ENCODE measurements at regions not wholly inside any gene's neighbourhood (a gene's known extent, or its start where the extent isn't known, plus 50 kb on each side); places are given as distances from the start of the nearest gene placed in this dataset.
"Not testable (repeated sequence)": the region's sequence is repeated elsewhere in the genome, so short reads cannot be mapped to it uniquely, and the experiment has no call there.

DNA sequence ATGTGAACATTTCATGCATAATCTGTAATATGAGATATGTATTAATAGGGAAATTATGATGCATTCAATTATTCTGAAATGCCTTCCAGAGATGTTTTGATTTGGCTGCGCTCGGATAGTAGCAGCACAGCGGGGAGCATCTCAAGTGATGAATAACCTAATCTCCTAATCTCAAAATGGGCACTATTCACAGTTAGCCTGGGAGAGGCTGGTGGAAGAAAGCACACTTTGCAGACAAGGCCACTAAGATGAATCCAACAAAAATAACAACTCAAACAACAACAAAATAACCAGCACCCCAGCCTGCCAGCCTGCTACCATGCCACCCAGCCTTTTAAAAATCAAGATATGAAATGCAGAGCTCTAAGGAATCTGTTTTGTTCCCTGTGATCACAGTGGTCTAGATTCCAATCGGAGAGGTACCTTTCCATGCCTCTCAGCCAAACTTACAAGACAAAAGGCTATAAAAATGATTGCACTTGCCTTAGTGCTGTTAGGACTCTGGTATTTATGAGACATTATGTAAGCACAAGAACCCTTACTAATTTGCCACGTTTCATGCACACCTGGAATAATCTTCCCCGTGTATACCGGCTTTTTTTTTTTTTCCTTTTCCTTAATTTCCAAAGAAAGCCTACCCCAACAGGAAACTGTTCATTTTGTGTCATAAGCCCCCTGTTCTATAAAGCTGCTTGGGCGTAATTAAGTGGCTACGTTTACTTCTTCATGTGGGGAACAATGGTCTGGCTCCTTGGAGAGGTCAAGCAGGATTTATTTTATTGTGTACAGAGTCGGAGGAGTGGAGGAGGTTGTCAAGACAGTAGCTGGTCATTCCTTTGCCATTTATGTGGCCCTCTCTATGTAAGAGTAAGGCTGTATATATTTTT is 526.9 kb upstream of the FANCL start:
- DNase-seq (ENCODE audit: low read depth): no peak

DNA sequence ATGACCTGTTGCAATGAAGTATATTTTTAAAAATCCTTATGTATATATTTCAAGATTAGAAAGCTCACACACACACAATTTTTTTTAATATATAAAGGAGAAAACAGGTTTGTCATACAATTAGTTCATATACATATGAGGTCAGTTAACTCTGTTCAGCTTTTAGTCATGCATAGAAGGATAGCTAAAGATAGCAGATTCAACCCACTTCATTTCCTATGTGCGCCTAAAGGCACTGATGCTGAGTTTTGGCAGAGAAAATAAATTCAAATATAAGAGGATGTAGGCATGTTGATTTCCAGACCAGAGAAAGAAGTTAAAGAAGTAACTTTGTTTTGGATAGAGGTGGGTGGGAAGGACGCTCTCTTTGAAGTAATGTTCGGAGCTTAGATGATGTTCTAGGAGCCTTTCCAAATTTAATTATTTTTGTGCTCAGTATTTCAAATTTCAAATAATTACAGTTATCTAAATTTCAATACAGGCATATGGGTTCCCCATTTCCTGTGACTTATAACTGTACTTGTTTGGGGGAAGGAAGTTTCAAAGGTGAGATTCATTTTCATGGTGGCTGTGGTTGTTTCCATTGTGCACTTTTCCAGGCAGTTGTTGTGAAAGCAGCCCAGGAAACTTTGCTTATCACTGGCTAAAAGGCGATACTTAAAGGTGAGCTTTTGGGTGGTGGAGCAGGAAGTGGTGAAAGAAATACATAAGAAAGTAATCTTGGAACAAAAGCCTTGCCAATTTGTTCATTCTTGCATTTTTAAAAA is 523.4 kb upstream of the FANCL start:
- DNase-seq (ENCODE audit: low read depth): no peak

DNA sequence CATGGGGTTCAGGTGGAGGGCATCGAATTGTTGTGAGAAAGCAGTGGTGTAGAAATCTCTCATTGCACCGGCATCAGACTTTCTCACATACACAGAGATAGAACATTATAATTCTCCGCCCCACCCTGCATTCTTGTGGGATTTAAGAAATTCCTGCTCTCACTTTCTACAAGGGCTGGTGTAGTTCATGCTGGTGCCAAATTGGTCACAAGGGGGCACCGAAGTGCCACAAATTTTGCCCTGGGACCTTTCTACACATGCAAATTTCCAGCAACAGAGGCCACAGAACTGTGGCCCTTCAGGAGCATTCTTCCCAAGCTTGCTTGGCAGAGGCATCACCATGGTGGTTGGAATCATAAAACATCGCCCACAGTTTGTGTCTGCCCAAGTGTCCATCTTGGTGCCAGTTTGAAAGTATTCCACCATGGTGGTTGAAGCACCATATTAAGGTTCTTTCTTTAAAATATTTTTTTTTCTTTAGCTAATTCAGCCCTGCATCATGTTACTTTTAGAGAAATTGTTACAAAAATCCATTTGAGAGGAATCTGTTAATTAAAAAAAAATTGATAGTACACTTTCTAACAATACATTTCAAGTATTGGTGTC is 521.2 kb upstream of the FANCL start:
- DNase-seq (ENCODE audit: low read depth): peak; percentile 13

DNA sequence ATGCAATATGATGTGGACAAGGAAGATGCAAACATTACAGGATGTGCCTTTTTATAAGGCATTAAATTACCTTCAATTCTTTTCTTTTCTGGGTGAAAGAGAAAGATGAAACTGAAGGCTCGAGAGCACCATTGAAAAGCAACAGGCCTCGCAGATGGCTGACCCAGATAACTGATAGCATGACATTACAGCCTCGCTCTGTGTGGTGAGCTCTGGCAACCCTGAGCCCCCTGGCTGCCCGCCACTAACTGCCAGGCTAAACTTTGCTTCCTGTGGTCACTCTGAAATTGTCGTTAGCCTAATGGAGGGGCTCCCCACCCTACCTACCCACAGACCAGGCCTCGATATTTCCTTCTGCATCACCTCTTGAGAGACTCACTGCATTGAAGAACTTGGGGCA is 516.8 kb upstream of the FANCL start:
- DNase-seq (ENCODE audit: low read depth): no peak

DNA sequence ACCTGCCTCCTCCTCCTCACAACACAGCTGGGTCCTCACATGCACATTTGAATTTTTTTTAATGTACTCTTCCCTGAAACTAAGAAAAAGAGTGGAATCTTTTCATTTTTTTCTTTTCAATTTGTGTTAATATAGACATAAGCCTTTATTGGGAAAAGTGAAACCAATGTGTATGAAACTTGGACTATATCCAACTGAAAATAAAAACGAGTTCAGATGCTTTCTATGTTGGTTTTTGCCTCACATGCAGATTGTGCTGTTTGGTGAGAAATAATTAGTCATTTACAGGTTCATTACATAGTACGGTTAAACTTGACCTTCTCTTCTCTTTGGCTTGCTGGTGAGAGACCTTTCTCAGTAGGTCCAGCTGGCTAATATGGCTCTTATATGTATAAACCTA is 515.2 kb upstream of the FANCL start:
- DNase-seq (ENCODE audit: low read depth): no peak

DNA sequence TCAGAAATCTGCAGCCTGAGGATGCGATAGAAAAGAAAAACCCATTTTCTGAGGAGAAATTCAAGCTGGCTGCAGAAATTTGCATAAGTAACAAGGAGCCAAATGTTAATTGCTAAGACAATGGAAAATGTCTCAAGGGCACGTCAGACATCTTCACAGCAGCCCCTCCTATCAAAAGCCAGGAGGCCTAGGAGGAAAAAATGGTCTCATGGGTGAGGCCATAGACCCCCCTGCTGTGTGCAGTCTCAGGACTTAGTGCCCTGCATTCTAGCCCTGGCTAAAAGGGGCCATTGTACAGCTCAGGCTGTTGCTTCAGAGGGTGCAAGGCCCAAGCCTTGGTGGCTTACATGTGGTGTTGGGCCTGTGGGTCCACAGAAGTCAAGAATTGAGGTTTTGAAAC is 511.4 kb upstream of the FANCL start:
- not testable (repeated sequence) for DNase-seq (ENCODE audit: low read depth)

DNA sequence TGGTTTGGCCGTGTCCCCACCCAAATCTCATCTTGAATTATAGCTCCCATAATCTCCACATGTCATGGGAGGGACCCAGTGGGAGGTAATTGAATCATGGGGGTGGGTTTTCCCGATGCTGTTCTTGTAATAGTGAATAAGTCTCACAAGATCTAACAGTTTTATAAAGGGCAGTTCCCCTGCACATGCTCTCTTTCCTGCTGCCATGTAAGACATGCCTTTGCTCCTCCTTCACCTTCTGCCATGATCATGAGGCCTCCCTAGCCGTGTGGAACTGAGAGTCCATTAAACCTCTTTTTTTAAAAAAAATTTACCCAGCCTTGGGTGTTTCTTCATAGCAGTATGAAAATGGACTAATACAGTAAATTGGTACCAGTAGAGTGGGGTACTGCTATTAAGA is 510.6 kb upstream of the FANCL start:
- DNase-seq (ENCODE audit: low read depth): not testable (repeated sequence)

DNA sequence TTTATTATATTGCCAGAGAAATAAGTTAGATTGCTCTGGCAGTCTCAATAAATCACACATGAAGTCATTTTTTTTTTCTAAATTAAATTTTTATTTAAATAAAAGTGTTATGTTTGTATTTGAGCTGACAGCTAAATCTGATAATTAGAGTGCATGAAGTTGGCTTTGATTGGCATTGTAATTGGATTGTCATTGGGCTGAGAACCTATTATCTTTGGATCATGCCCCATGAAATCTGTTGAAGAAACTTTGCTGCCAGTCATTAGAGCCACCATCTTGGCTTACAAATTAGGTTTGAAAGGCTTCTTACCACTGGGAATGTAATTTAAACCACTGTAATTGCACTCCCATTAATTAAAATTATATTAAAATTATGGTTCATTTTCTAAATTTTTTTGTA is 507.9 kb upstream of the FANCL start:
- no peak for DNase-seq (ENCODE audit: low read depth)

DNA sequence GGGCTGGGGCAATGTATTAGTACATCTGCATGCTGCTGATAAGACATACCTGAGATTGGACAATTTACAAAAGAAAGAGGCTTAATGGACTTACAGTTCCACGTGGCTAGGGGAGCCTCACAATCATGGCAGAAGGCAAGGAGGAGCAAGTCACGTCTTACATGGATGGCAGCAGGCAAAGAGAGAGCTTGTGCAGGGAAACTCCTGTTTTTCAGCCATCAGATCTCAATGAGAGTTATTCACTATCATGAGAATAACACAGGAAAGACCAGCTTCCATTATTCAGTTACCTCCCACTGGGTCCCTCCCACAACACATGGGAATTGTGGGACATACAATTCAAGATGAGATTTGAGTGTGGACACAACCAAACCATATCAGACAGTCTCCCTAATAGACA is 504.2 kb upstream of the FANCL start:
- DNase-seq (ENCODE audit: low read depth): not testable (repeated sequence)

DNA sequence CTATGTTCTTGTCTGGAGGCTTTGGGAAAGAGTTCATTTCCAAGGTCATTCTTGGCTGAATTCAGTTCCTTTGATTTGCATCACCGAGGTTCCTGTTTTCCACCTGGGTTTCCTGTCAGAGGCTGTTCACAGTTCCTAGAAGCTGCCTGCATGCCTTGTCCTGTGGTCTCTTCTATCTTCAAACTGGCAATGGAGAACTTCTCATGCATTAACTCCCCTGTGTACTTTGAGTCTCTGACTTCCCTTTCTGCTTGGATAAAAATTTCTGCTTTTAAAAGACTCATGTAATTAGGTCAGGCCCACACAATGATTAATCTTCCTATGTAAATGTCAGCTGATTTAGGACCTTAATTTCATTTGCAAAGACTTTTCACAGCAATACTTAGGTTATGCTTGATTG is 499.3 kb upstream of the FANCL start:
- DNase-seq (ENCODE audit: low read depth): no peak

DNA sequence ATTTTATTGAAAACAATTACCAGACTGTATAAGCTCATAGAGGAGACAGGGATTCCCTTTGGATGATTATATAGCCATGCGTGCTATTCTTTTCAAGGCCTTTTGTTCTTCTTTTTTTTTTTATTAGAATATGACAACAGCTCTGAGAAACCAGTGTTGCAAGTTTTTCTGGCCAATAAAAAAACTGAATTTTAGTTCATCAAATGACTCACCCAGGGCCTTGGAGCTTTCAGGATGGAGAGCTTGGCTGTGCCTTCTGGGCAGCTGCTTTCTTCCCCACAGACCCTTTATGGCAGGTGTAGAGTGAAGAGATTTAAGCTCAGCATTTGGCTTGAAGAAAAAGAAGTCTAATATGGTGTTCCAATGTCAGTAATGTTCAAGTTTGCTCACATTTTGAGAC is 497.9 kb upstream of the FANCL start:
- DNase-seq (ENCODE audit: low read depth): no peak

DNA sequence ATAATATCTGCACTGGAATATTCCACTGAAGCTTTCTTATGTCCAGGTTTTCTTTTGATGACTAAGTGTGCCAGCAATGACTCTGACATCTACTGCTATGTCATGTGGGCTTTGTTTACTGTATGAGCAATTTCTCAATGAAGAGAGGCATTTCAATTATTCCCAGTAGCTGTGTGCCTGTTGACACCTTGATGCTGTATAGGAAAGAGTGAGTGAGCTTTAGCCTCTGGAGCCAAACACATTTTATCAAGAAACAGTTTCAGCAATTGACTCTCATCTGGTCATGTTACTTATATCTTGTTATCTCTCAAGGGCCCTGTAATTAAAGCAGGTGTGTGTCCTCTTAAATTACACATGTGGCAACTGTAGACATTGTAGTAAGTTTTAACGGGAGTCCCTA is 493.2 kb upstream of the FANCL start:
- DNase-seq (ENCODE audit: low read depth): no peak

DNA sequence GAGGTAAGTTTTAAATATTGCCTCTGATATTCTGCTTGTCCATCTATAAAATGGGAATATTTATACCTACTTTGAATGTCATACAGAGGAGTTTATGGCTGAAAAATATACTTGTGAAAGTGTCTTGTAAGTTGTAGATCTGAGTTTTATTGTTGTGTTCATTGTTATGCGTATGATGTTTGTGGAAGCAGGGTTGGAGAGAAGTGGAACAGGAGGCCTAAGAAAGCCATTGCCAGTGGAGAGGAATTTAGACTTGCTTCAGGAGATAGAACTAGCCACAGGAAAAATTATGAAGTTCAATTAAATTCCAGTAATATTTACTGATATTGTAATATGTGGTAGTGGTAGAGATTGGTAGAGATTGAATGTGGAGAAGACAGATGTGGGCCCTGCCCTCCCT is 491.9 kb upstream of the FANCL start:
- no peak for DNase-seq (ENCODE audit: low read depth)

DNA sequence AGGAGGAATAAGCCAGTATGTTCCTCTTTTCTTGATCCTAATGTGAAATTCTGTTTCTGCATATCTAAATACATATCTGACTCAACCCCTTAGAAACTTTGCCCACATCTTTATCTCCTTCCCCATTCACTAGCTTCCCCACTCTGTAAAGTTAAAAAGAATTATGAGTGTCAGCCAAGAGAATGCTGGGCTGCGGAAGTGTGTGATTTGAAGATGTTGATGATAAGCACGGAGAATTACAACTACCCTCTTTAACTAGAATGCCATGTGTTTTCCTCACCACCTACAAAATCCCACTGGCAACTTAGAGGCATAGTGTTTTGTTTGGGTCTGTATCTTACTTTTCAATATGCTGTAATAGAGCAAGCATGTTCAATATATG is 490.4 kb upstream of the FANCL start:
- no peak for DNase-seq (ENCODE audit: low read depth)

DNA sequence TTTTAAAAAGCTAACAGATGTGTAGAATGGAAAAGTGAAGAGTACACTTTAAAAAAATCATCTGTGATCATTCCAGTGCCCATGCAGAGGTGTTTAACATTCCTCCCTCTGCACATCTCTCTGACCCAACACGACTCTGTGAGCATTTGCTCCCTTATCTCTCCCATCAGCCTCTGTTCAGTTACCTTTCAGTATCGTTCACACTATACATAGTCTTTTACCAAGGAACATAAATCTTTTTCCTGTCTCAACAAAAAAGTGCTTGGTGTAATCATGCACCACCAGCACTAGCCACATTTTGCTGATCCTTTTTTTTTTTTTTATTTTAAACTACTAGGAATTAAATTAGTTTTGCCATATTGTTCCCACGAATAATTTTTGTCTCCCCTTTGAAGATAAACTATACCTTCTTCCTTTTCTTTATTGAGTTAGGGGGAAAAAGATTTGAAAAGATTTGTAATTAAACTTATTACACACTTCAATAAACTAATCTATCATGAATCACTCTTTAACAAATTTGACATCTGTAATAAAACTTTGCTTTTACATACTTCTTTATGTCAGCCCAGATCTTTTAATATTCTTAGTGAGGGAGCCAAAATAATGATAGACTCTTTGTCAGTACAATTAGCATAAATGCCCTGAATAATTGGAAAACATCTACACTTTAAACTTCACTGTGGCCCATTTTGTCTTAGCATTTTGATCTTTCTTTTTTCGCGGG is 489.8 kb upstream of the FANCL start:
- no peak for DNase-seq (ENCODE audit: low read depth)

DNA sequence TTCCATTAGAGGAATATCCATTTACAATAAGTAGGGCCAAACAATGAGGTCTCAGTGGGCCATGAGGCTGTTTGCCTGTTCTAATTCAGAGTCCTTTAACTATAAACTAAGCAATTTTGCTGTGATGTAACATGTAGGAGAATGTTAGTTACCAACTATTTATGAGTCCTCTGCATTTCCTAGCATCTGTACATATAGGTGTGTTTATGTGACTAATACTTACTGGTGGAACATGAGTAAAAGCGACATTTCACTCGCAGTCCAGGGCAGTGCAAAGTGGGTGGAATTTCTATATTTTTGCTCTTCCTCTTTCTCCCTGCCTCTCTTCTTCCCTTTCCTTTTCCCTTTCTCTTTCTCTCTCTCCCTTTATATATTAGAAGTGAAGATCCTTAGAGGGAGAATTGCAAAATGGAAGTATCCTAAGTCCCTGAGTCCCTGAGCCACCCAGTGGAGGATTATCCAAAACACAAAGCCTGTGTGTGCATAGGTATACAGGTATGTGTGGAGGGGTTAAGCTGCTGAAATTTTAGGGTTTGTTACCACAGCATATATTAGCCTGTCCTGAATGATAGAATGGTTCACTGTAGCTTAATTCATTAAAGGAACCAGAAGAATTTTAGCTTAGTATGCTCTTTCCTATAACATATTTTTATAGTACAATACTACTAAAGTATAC is 487.0 kb upstream of the FANCL start:
- no peak for DNase-seq (ENCODE audit: low read depth)

DNA sequence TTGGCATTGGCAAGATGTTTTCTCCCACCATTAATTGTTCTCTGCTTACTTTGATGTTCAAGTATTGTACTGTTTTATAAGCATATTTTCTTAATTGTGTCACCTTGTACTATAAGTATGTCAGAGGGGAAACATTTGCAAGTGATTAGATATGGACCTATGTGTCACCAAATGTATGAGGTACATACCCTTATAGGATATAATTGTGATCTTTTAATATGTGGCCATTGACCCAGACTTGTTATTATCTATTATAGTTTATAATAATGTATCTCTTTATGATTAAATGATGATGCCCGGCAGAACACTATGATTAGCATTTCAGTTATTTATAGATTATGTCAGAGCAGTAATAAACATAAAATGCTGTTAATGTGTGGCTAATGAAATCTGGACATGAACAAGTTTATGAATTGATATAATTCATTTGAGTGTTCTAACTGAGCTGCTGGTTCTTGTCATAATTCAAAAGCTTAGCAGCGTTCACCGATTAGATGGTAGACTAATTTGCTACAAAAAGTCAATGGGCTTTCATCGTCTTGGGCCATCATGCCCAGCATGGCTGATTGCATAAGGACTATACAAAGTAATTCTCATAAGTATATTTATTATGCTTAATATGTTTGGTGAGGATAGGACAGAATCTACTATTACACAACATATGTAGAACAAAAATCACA is 480.9 kb upstream of the FANCL start:
- no peak for DNase-seq (ENCODE audit: low read depth)

DNA sequence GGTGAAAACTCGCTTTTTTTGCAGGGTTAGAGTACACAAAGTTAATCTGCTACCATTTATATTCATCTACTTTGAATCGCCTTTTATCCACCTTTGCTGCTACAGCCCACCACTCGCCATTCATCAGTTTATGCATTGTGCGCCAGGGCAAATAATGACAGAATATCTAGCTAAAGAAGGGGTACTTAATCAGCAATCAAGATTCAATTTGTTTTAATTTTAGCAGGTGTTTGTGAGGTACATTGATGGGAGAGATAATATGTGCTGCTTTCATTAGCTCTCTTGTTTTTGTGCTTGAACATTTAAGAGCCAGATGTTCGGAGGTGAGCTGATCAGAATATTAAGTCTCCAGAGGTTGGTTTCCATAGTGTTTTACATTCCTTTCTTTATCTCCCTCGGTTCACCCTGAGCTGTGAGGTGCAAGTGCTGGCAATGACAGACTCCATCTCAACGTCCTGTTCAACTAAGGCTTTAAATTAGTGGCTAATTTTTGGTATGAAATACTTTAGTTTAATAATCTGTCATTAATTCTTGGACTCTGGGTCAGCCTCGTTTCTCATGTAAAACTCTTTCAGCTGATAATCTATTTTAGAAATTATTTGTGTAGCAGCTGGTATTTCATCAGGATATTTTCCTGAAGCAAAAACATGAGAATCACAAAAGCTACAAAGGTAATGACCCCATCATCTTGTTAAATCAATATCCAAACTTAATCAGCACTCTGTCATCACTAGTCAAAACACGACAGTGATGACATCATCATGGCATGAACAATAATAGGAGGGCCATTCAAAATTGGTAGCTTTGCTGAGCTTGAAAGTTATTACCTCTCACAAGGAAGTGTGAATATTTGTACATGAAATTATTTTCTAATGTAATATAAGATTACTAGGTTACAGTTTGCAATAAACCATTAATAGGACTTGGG is 479.9 kb upstream of the FANCL start:
- no peak for DNase-seq (ENCODE audit: low read depth)

DNA sequence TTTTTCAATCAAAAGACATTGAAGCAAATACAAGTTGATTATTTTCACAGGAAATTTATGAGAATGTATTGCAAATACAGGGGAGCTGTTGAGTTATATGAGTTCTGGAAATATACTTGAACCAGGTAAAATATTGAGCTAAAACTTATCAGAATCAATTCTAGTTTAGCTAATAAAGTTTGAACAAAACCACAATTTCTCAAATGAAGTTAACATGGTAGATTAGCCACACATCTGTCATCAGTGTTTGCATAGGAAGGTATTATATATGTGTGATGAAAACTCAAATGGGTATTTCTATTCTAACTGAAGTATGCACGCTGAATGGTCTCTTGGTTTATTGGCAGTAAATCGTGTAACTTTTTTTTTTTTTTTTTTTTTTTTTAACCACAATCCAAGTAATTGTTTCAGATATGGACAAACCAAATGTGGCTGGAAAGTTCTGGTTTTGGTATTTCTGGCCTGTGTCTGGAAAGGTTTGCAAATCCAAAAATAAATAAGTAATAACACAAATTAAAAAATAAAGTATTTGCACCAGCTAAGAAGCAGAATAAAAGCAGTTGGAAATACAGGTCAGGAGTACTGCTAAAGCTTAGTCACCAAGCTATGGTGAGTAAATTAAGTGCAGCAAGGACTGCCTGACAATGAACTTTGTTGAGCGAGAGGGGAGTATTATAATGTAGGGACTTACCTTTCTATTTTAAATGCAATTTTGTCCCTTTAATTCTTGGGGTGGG is 479.1 kb upstream of the FANCL start:
- DNase-seq (ENCODE audit: low read depth): no peak
